ENCODE measurements at regions not wholly inside any gene's neighbourhood (a gene's known extent, or its start where the extent isn't known, plus 50 kb on each side); places are given as distances from the start of the nearest gene placed in this dataset.
"Not testable (repeated sequence)": the region's sequence is repeated elsewhere in the genome, so short reads cannot be mapped to it uniquely, and the experiment has no call there.

DNA sequence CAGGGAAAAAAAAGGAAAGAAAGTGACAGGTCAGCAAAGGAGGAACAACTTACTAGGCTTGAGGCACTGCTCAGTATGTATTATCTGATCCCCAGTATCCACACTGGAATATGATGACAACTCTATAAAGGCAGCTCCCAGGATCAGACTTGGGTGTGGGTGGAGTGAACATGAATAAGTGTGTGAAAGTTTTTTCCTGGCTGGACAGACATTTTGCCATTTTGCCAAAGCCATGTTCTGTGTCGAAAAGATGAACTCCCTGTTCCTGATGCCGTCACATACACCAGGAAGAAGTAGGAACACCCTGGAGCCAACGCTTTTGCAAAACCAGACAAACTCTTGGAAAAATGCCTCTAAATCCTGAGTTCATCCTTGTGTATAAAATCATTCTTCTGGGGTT is 143.2 kb upstream of the MEOX2 start:
- TF ChIP-seq GATA1 (IDR thresholded peaks at IDR 0.05; ENCODE audit: low read depth, low read length) (no peak), POLR2A (IDR thresholded peaks at IDR 0.05; ENCODE audit: low read length) (no peak)
- DNase-seq = no peak

DNA sequence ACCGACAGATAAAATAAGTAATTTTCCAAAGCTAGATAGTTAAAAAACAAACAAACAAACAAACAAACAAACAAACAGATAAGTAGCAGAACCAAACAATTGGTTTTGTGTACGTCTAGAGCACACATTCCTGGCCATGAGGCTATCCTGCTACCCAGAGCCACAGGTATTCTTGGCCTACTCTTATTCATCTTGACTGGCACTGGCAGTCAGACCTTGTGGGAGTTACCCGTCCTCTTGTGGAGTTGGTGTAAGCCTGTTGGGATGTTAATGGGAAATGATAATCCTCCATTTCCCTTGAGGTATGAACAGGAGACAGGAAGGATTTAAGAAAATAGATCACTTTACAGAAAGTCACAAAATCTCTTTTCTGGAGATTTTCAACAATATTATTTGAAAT is 142.4 kb upstream of the MEOX2 start:
- DNase-seq = no peak
- TF ChIP-seq POLR2A (IDR thresholded peaks at IDR 0.05; ENCODE audit: low read length) = no peak
- no peak for TF ChIP-seq GATA1 (IDR thresholded peaks at IDR 0.05; ENCODE audit: low read depth, low read length)

GRCh38 chr7:15821484-15822427 is 135.3 kb upstream of the MEOX2 start:
- TF ChIP-seq POLR2A (IDR thresholded peaks at IDR 0.05; ENCODE audit: low read length) = no peak
- no peak for TF ChIP-seq GATA1 (IDR thresholded peaks at IDR 0.05; ENCODE audit: low read depth, low read length)
- no peak for DNase-seq

DNA sequence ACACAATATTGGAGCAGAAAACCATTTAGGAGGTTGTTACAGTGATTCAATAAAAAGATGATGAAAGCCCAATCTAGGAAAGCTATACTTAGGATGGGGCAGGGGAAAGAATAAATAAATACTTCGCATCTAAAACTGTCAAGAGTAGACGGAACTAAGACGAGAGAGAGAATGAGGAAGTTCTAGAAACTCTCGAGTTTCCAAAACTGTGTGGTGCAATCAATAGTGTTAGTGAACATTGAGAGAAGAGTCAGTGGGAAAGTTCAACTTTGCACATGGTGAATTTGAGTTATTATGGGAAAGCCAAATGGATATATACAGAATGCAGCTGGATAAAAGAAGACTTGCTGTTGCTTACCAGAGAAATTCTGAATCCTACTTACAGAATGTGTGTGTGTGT is 133.8 kb upstream of the MEOX2 start:
- no peak for DNase-seq
- TF ChIP-seq GATA1 (IDR thresholded peaks at IDR 0.05; ENCODE audit: low read depth, low read length) = no peak
- no peak for TF ChIP-seq POLR2A (IDR thresholded peaks at IDR 0.05; ENCODE audit: low read length)

GRCh38 chr7:15816835-15817426 is 130.4 kb upstream of the MEOX2 start:
- TF ChIP-seq POLR2A (IDR thresholded peaks at IDR 0.05; ENCODE audit: low read length) = no peak
- TF ChIP-seq GATA1 (IDR thresholded peaks at IDR 0.05; ENCODE audit: low read depth, low read length) = no peak
- DNase-seq = no peak

DNA sequence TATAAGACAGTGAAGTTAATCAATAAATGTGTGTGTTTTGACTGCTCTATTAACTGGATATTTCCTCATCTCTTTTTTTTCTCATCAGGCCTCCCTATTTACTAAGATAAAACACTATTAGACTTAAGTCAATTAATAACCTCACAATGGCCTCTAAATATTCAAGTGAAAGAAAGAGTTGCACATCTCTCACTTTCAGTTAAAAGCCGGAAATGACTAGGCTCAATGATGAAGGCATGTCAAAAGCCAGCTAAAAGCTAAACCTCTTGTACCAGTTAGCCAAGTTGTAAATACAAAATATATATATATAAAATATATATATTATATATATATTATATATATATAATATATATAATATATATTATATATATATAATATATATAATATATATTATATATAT is 127.0 kb upstream of the MEOX2 start:
- DNase-seq = no peak
- no peak for TF ChIP-seq GATA1 (IDR thresholded peaks at IDR 0.05; ENCODE audit: low read depth, low read length)
- no peak for TF ChIP-seq POLR2A (IDR thresholded peaks at IDR 0.05; ENCODE audit: low read length)

- not testable (repeated sequence) for DNase-seq
Measured at GRCh38 chr7:15810383-15810782, 123.9 kb upstream of the MEOX2 start.

GRCh38 chr7:15809936-15810335 is 123.5 kb upstream of the MEOX2 start:
- not testable (repeated sequence) for DNase-seq

DNA sequence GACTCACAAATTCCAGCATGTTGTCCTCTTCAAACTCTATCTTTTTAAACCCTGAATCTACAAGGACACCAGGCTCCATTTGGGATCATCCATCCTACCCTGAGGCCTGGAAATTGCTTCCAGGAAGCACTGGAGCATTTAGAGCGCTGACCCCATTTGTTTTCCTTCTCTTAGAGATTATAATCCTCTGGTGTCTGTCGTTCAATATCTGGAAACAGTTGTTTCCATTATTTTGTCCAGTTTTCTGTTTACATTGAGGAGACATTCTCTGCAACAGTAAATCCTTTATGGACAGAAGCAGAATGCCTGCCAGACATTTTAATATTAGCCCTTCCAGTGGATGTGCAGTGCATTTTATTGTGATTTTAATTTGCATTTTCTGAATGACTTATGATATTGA is 119.4 kb upstream of the MEOX2 start:
- no peak for TF ChIP-seq POLR2A (IDR thresholded peaks at IDR 0.05; ENCODE audit: low read length)
- TF ChIP-seq GATA1 (IDR thresholded peaks at IDR 0.05; ENCODE audit: low read depth, low read length) = no peak
- no peak for DNase-seq

DNA sequence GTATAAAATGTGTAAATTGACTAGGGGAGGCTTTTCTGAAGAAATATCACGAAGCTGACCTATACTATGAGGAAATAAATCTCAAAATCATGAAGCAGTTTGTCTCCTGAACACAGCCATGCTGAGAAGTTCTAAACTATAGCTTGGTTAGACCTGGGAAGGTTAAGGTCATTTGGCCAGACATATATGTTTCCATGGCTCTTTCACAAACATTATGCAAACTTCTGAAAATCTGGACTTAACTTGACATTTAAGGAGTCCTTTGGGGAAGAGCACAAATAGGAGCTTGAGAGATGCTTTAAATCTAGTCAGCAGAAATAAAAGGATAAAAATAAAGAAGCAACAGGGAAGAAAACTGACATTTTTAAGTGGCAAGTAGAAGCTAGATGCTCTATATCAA is 115.9 kb upstream of the MEOX2 start:
- DNase-seq = no peak
- TF ChIP-seq GATA1 (IDR thresholded peaks at IDR 0.05; ENCODE audit: low read depth, low read length) (no peak), POLR2A (IDR thresholded peaks at IDR 0.05; ENCODE audit: low read length) (no peak)

DNA sequence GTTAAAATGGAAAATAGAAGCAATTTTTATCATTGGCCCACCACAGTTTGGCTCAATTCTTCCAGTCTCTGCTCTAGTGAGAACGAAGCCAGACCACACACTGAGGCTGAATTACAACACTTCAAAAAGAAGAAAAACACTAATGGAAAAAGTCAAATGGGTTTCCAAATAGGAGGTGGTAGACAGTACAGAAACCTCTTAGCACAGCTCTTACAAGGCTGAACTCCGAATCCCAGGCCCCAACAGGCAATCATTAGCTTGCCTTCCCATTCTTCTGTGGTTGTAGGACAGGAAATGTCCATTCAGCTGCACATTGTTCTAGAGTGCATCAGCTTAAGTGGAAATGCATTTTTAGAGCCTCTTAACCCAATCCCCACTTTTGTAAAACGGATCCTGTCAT is 115.1 kb upstream of the MEOX2 start:
- no peak for TF ChIP-seq POLR2A (IDR thresholded peaks at IDR 0.05; ENCODE audit: low read length)
- no peak for DNase-seq

DNA sequence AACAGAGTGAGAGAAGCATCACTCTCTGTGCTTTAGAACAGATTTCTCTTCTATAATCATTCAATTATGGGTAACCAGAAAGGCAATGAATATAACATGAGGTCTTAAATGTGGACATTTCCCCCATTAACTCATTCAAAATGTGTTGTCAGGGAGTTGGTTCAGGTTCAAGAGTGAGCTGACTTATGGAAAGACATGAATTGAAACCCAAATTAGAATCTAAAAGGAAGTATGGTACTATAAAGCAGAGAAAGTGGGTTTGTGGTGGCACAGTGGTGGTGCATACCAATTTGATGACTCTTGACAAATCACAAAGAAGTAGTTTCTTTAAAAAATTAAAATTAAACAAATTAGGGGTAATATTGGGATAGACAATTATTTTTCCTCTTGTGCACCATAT is 114.6 kb upstream of the MEOX2 start:
- DNase-seq = no peak
- TF ChIP-seq GATA1 (IDR thresholded peaks at IDR 0.05; ENCODE audit: low read depth, low read length) (no peak), POLR2A (IDR thresholded peaks at IDR 0.05; ENCODE audit: low read length) (no peak)

DNA sequence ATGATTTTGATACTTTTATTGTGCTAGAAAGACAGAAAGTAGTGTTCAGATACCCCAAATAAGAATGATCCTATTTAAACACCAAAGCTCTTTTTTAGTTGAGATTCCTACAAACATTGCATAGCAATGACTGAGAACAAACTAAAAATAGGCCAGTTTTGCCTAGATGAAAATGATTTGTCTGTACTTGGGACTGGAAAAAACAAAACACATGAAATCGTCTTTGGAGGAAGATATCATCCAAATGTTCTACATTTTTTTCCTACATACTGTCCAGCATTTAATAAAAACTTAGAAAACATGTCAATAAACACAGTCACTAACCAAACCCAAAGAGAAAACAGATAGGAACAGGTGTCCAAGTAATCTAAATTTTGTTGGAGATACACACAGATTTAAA is 111.6 kb upstream of the MEOX2 start:
- TF ChIP-seq GATA1 (IDR thresholded peaks at IDR 0.05; ENCODE audit: low read depth, low read length) (no peak), POLR2A (IDR thresholded peaks at IDR 0.05; ENCODE audit: low read length) (no peak)
- DNase-seq = no peak

DNA sequence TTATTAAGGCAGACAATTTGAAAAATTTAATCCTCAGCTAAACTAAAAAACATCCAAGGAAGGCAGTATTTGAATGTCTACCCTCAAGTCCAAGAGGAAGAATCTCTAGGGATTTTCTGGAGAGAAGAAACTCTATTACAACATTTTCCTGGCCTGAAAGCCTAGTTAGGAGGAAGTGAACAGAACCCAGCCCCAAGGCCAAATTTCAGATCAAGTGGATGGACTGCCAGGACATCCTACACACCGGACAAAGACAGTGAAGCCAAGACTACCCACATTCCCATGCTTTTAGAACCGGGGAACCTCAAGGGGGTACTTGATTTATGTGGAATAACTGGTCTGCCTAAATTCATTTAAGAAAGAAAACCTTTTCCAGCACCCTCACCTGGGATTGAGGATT is 108.9 kb upstream of the MEOX2 start:
- DNase-seq = no peak

DNA sequence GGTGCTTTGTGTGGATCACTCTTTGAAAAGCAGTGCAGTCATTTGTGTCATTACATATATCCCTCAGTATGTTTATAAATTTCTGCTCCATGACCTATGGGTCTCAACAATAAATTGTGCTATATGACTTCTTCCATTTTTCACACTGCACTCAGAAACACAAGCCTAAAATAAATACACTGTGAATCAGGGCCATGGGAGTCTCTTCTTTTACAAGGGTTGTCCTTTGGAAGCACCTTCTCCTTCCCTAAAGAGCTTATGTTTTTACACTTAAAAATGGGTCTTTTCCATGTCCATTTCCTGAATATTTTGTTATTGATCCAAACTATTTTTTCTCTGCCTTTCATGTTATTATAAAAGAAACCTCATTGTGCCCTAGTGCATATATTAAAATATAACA is 108.3 kb upstream of the MEOX2 start:
- no peak for TF ChIP-seq POLR2A (IDR thresholded peaks at IDR 0.05; ENCODE audit: low read length)
- TF ChIP-seq GATA1 (IDR thresholded peaks at IDR 0.05; ENCODE audit: low read depth, low read length) = no peak
- DNase-seq = no peak

More for the DNA sequence above, 108.9 kb upstream of the MEOX2 start:
- no peak for TF ChIP-seq POLR2A (IDR thresholded peaks at IDR 0.05; ENCODE audit: low read length)
